ENCODE measurements at regions not wholly inside any gene's neighbourhood (a gene's known extent, or its start where the extent isn't known, plus 50 kb on each side); places are given as distances from the start of the nearest gene placed in this dataset.
A peak's percentile ranks its signal among the peaks of the same experiment; 100 is the strongest.

DNA sequence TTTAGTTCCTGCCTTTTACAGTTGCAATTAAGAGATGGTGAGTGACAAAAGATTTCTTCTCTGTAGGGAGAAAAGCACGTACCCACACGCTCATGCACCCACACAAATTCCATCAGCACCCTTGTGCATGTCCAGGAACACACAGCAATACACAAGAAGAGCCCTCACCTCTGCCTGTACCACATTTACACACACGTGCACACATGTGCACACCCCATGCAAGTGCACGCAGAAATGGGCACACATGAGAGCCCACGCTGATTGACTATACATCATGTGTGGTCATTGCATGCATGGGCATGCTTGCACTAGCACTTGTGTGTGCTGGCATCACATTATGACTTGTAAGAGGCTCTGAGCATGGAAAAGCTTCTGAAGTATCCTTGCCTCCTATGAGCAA lies 70.5 kb downstream of the SERPINA3 start:
- DNase-seq (ENCODE audit: low spot score) = no peak

GRCh38 chr14:94682061-94682516 lies 69.9 kb downstream of the SERPINA3 start:
- DNase-seq (ENCODE audit: low spot score) = no peak

DNA sequence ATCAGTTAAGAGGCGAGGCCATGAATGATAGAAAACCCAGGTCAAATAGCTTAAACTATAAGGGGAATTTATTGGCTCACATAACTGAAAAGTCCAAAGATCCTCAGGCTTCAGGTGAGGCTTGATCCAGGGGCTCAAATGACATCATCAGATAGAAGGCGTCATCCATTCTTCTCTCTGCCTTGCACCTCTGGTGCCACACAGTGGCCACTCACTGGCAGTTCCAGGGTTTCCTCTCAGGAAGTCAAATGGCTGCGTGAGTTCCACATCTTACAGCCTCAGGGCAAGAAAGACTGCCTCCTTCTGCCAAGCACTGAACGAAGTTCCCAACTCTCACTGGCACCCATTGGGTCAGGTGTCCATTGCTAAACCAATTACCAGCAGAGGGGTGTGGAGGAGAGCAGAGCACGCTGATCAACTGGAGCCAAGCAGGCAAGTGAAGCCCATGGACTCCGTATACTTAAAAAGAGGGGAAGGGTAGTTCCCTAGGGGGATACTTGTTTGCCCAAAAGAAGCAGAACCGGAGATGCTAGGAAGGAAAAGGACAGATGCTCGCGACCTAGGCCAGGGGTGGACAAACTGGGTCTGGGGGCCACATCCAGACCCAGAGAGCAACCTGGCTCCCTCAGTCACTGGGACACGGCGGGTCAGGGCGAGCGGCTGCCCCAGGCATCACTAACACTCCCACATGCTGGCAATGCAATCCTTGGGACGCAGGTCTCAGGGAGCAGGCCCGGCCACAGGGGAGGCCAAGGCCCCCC lies 69.3 kb downstream of the SERPINA3 start:
- DNase-seq (ENCODE audit: low spot score) = peak; percentile 57

- DNase-seq (ENCODE audit: low spot score) = no peak
These were observed 68.7 kb downstream of the SERPINA3 start for GRCh38 chr14:94680862-94681288.

GRCh38 chr14:94679937-94680861 lies 68.0 kb downstream of the SERPINA3 start:
- DNase-seq (ENCODE audit: low spot score) = no peak

DNA sequence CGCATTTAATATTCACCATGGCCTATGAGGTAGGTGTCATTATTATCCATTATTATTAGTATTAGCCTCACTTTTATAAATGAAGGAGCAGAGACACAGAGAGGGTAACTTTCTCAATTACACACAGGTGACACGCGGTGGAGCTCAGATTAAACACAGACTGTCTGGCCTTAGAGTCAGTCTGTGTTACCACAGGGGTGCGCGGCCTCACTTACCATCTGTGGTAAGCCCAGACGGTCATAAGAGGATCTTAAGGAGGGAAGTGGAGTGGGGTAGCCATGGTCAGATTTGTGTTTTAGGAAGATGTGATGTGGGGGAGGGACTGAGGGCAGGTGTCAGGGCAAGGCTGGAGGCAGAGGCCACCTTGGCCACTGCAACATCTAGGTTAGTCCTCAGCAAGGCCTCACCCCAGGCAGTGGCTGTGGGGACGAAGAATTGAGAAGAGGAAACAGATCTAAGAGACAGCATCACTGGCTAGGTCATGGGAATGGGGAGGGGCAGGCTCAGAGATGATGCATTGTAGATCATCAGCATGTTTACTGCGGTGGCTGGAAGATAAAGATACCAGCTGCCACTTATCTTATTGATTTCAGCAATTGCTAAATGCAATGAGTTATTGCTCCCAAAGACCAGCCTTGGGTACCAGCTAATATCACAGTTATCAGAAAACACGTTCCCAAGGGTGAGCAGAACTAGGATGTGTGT lies 67.1 kb downstream of the SERPINA3 start:
- DNase-seq (ENCODE audit: low spot score) = no peak

DNA sequence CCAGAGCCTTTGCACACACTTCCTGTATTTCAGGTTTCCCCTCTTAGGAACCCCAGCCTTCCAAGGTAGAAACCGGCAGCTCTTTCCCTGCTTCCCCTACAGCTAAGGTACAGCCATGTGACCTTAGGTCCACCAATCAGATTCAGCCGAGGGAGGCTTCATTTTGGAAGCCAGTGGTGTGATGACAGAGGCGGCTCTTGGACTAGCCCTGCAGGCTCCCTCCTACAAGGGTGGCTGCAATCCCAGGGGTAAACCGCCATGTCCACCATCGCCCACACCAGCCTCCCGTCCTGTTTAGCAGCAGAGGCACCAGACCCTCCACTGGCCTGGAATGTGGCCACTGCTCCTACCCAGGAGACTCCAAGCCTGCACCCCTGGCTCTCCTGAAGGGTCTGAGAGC lies 65.6 kb downstream of the SERPINA3 start:
- no peak for DNase-seq (ENCODE audit: low spot score)

- DNase-seq (ENCODE audit: low spot score) = no peak
These were observed 65.0 kb downstream of the SERPINA3 start for GRCh38 chr14:94677213-94677612.

- DNase-seq (ENCODE audit: low spot score) = no peak
These were observed 64.4 kb downstream of the SERPINA3 start for GRCh38 chr14:94676495-94677185.

- DNase-seq (ENCODE audit: low spot score) = no peak
These were observed 62.8 kb downstream of the SERPINA3 start for GRCh38 chr14:94675036-94675435.

DNA sequence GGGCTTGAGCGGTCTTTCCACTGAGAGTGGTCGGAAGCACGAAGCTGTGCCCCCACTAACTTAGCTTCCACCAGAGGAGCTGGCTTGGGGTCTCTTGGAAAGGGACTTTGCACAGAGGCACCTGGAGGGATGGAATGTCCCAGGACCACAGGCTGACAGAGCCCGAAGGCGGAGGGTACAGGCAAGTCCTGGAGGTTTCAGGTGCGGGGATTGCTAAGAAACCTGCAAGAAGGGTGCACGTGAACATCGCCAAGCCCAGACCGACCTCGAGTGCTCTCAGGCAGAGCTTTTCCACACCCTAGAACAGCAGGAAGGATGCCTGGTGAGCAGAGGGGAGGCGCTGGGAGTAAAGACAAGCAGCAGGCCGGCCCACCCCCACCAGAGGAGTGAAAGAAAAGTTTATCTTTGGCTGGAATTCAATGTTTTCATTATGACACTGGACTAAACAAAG lies 61.6 kb downstream of the SERPINA3 start:
- DNase-seq (ENCODE audit: low spot score) = no peak

Data from SW480 (cell line).